GM12892 (cell line): ENCODE measurements at regions not wholly inside any gene's neighbourhood (a gene's known extent, or its start where the extent isn't known, plus 50 kb on each side); places are given as distances from the start of the nearest gene placed in this dataset.

Source experiments
- POLR2A ChIP-seq: IDR thresholded peaks from 2 replicates; pipeline ENCODE4 v1.6.1; 2011; ENCODE audit warnings: low read depth, low read length, control low read depth
- POLR2AphosphoS5 ChIP-seq: IDR thresholded peaks from 2 replicates; pipeline ENCODE4 v1.6.1; 2011; ENCODE audit warnings: low read depth, low read length, control low read depth

DNA sequence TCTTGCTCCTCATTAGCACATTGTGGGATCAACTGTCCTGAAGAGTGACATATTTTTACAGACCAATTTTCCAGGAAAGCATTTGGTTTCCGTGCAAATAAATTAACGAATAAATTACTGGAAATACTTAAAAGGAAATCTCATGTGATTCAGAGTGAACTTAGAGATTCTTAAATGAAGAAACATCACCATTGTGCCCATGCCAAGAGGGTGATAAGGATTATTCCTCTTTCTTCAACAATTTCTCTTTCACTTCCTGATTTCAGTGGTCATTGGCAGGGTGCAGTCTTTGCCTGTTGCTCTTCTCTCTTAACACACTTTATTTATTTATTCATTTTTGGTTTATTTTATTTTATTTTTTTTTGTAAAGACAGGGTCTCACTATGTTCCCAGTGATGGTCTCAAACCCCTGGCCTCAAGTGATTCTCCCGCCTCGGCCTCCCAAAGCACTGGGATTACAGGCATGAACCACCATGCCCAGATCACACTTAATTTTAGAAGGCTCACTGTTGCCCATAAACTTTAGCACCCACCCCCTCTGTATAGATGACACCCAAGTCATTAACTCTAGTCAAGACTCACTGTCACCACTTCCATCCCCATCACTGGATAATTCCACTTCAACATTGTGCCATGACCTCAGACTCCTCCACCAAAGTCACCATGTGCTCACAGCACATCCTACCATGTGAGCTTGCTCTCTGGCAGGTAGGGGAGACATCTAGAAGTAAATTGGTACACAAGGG, 92.6 kb upstream of the CERS6 start:
- TF ChIP-seq POLR2A = no peak
- no peak for TF ChIP-seq POLR2AphosphoS5
